Right lobe of liver (tissue), 6 donors: ENCODE measurements at regions not wholly inside any gene's neighbourhood (a gene's known extent, or its start where the extent isn't known, plus 50 kb on each side); places are given as distances from the start of the nearest gene placed in this dataset.

Experiments
- ATAC-seq, 4 donors: fragments of 200-7000 bp; cut with Tn5 transposase; one replicate each; pipeline ENCODE4 v1.9.1; 2020; ENCODE audit warnings: mild to moderate bottlenecking in 4 of 4, moderate library complexity in 4 of 4
- DNase-seq, 3 donors: peaks; one replicate each; pipeline ENCODE4 v3.0.0-alpha.2; 2020
- H3K27ac ChIP-seq, 3 donors: fragments of 200-600 bp; one replicate each; pipeline ENCODE4 v1.8.0; 2022
- H3K27me3 ChIP-seq, 2 donors: fragments of 200-600 bp; one replicate each; pipeline ENCODE4 v1.8.0; 2022
- H3K36me3 ChIP-seq, 4 donors: fragments of 200-600 bp; sonication (generic) in 1 of 4; one replicate each; pipeline versions ENCODE4 v1.5.1 to v1.8.0; 2017 to 2022; ENCODE audit warnings: control low read depth in 1 of 4
- H3K4me1 ChIP-seq, 4 donors: fragments of 200-600 bp; sonication (generic) in 1 of 4; one replicate each; pipeline versions ENCODE4 v1.5.1 to v1.8.0; 2017 to 2022; ENCODE audit warnings: control low read depth in 1 of 4
- H3K4me3 ChIP-seq, 3 donors: fragments of 200-600 bp; one replicate each; pipeline ENCODE4 v1.8.0; 2022
- H3K9me3 ChIP-seq, 4 donors: fragments of 200-600 bp; sonication (generic) in 1 of 4; one replicate each; pipeline versions ENCODE4 v1.5.1 to v1.8.0; 2017 to 2022; ENCODE audit warnings: control low read depth in 1 of 4
- CTCF ChIP-seq, 4 donors: fragments of 200-600 bp in 3 of 4; fragments of 450-650 bp in 1 of 4; IDR thresholded peaks; one replicate each; pipeline versions ENCODE4 v1.5.1 to v1.8.0; 2016 to 2022; ENCODE audit warnings: antibody characterized with exemption in 4 of 4, mild to moderate bottlenecking in 2 of 4
- POLR2A ChIP-seq: fragments of 450-650 bp; IDR thresholded peaks from one replicate; pipeline ENCODE4 v1.6.1; 2017; ENCODE audit warnings: antibody characterized with exemption, mild to moderate bottlenecking
- WGBS: methylation state at CpG from one replicate; pipeline ENCODE4 v1.1.6; 2018; ENCODE audit warnings: low coverage, low lambda C conversion rate; ENCODE audit not compliant: insufficient coverage; ENCODE audit errors: missing lambda C conversion rate; 5-methylcytosine and 5-hydroxymethylcytosine counted together
- intact Hi-C, 2 donors: fragments of 100-400 bp; cut with DNase I; formaldehyde crosslinking; loops; one replicate each; pipeline versions ENCODE4 v1.11.2 to v1.14.1; 2022
- donor health status: DM: no; HTN: yes; CAD: no.
- donor health status: DM: no; HTN: no; CAD: no.
- donor health status: DM: no; HTN: no; CAD: no.
- donor health status: DM: no; HTN: yes; CAD: no.
- donor health status: DM: no; HTN: yes; CAD: no.

- H3K4me1 ChIP-seq = no peaks in the 10 kb centered on the region
- no peak for TF ChIP-seq POLR2A
- TF ChIP-seq CTCF (IDR thresholded peaks at IDR 0.05) = no peak
- no peaks in the 10 kb centered on the region for H3K27me3 ChIP-seq
- H3K4me3 ChIP-seq = no peak overlapping the region
- DNase-seq (no peak), ATAC-seq (no peak)
- H3K36me3 ChIP-seq = no peaks in the 10 kb centered on the region
- 94% methylated on average over 2 of the region's 2 CpGs for WGBS
- H3K27ac ChIP-seq = no peak overlapping the region
- H3K9me3 ChIP-seq = no peaks in the 10 kb centered on the region
- intact Hi-C loops = no loop called here
These were observed 1187.8 kb upstream of the TMEFF2 start for GRCh38 chr2:193382583-193382982.

DNA sequence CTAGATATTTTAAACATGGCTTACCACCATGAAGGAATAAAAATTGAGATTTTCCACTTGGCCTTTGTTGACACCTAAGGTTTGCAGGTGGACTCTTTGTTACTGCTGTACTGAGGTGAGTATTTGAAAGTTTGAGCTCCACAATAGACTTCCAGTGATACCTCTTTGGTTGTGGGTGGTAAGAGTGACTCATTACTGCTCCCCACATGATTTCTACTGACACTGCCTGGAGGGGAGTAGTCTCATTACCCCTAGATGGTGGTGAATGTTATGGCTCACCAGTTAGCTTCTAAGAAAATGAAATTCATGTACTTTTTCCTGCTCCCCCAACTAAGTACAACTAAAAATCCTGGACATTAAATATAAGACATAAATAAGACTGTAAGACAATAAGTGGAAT is 1183.1 kb upstream of the TMEFF2 start:
- H3K4me3 ChIP-seq = no peak overlapping the region
- no peaks in the 10 kb centered on the region for H3K27me3 ChIP-seq
- no peaks in the 10 kb centered on the region for H3K9me3 ChIP-seq
- H3K4me1 ChIP-seq = no peaks in the 10 kb centered on the region
- ATAC-seq (no peak), DNase-seq (no peak)
- TF ChIP-seq CTCF (IDR thresholded peaks at IDR 0.05) (no peak), POLR2A (no peak)
- intact Hi-C loops = no loop called here
- no peak overlapping the region for H3K27ac ChIP-seq
- no peaks in the 10 kb centered on the region for H3K36me3 ChIP-seq

GRCh38 chr2:193373120-193373519 is 1178.4 kb upstream of the TMEFF2 start:
- Histone ChIP-seq H3K36me3 (no peaks in the 10 kb centered on the region), H3K4me3 (no peak overlapping the region), H3K27ac (no peak overlapping the region), H3K4me1 (no peaks in the 10 kb centered on the region), H3K9me3 (no peaks in the 10 kb centered on the region), H3K27me3 (no peaks in the 10 kb centered on the region)
- TF ChIP-seq CTCF (IDR thresholded peaks at IDR 0.05) (no peak), POLR2A (no peak)
- DNase-seq (no peak), ATAC-seq (no peak)
- WGBS = 63% methylated on average over 3 of the region's 3 CpGs
- intact Hi-C loops = no loop called here

- 59% methylated on average over 6 of the region's 7 CpGs for WGBS
- intact Hi-C loops = no loop called here
- ATAC-seq (peak in 3 of 4 donors; percentile 45 to 68 (median 46)), DNase-seq (no peak)
- H3K4me3 ChIP-seq = no peak overlapping the region
- H3K27me3 ChIP-seq = no peaks in the 10 kb centered on the region
- no peaks in the 10 kb centered on the region for H3K4me1 ChIP-seq
- H3K36me3 ChIP-seq = no peaks in the 10 kb centered on the region
- no peak overlapping the region for H3K27ac ChIP-seq
- no peak for TF ChIP-seq CTCF (IDR thresholded peaks at IDR 0.05)
- TF ChIP-seq POLR2A = no peak
- no peaks in the 10 kb centered on the region for H3K9me3 ChIP-seq
These were observed 1176.5 kb upstream of the TMEFF2 start for GRCh38 chr2:193371200-193371599.

- no peaks in the 10 kb centered on the region for H3K36me3 ChIP-seq
- ATAC-seq (no peak), DNase-seq (no peak)
- intact Hi-C loops = no loop called here
- no peak overlapping the region for H3K27ac ChIP-seq
- H3K4me1 ChIP-seq = no peaks in the 10 kb centered on the region
- H3K27me3 ChIP-seq = no peaks in the 10 kb centered on the region
- no peaks in the 10 kb centered on the region for H3K9me3 ChIP-seq
- TF ChIP-seq POLR2A (no peak), CTCF (IDR thresholded peaks at IDR 0.05) (no peak)
- no peak overlapping the region for H3K4me3 ChIP-seq
These were observed 1173.9 kb upstream of the TMEFF2 start for GRCh38 chr2:193368615-193369014.
